Fibroblast of the aortic adventitia (primary cell): ENCODE measurements at regions not wholly inside any gene's neighbourhood (a gene's known extent, or its start where the extent isn't known, plus 50 kb on each side); places are given as distances from the start of the nearest gene placed in this dataset.

ENCODE experiments used
- DNase-seq: peaks from one replicate; pipeline ENCODE4 v3.0.0-alpha.2; 2010; ENCODE audit warnings: low read depth
- H3K4me3 ChIP-seq: 2 replicates; pipeline ENCODE4 v1.5.1; 2011; ENCODE audit warnings: low read depth, mild to moderate bottlenecking, control low read depth, low read length, moderate library complexity
- CTCF ChIP-seq: IDR thresholded peaks from 2 replicates; pipeline ENCODE4 v1.5.1; 2011; ENCODE audit warnings: mild to moderate bottlenecking, low read length, control low read depth, inconsistent platforms; ENCODE audit not compliant: insufficient read depth

- no peak for DNase-seq
- H3K4me3 ChIP-seq: no peak overlapping the region
- no peak for TF ChIP-seq CTCF
These were observed 225.8 kb downstream of the CCDC59 start for GRCh38 chr12:82132390-82132789.

- no peak for DNase-seq
- H3K4me3 ChIP-seq: no peak overlapping the region
- TF ChIP-seq CTCF: no peak
These were observed 227.4 kb downstream of the CCDC59 start for GRCh38 chr12:82130762-82131161.

GRCh38 chr12:82124711-82125380, 233.3 kb downstream of the CCDC59 start:
- DNase-seq: peak; percentile 38
- TF ChIP-seq CTCF: no peak

GRCh38 chr12:82121545-82121944, 236.6 kb downstream of the CCDC59 start:
- DNase-seq: no peak
- H3K4me3 ChIP-seq: no peak overlapping the region
- TF ChIP-seq CTCF: no peak

More at GRCh38 chr12:82124711-82125380, 233.3 kb downstream of the CCDC59 start:
- H3K4me3 ChIP-seq: no peak overlapping the region

- no peak overlapping the region for H3K4me3 ChIP-seq
- TF ChIP-seq CTCF: no peak
- no peak for DNase-seq
These were observed 237.3 kb downstream of the CCDC59 start for GRCh38 chr12:82120901-82121300.

GRCh38 chr12:82109243-82109642, 248.9 kb downstream of the CCDC59 start:
- TF ChIP-seq CTCF: no peak
- no peak overlapping the region for H3K4me3 ChIP-seq
- no peak for DNase-seq

GRCh38 chr12:82108615-82109014, 249.6 kb downstream of the CCDC59 start:
- TF ChIP-seq CTCF: no peak
- H3K4me3 ChIP-seq: no peak overlapping the region
- DNase-seq: no peak
